GM23338 (cell line): ENCODE measurements at regions not wholly inside any gene's neighbourhood (a gene's known extent, or its start where the extent isn't known, plus 50 kb on each side); places are given as distances from the start of the nearest gene placed in this dataset.

Experiments used
- EZH2 ChIP-seq: fragments of 200-600 bp; sonication (generic); IDR thresholded peaks from one replicate; pipeline ENCODE4 v1.8.0; 2017; ENCODE audit warnings: antibody characterized with exemption, mild to moderate bottlenecking, low read depth; ENCODE audit not compliant: unreplicated experiment
- JUNB ChIP-seq: IDR thresholded peaks from one replicate; pipeline ENCODE4 v1.6.1; 2016; ENCODE audit warnings: antibody characterized with exemption; ENCODE audit not compliant: unreplicated experiment
- NANOG ChIP-seq: IDR thresholded peaks from 2 replicates; pipeline ENCODE4 v1.6.1; 2016; ENCODE audit warnings: antibody characterized with exemption, borderline replicate concordance
- POLR2AphosphoS5 ChIP-seq: IDR thresholded peaks from 2 replicates; pipeline ENCODE4 v1.6.1; 2016; ENCODE audit warnings: antibody characterized with exemption, low read depth
- REST ChIP-seq: IDR thresholded peaks from one replicate; pipeline ENCODE4 v1.6.1; 2018; ENCODE audit warnings: antibody characterized with exemption; ENCODE audit not compliant: unreplicated experiment
- TF ChIP-seq, protein P1 (sequence below), 2 experiments: fragments of 200-600 bp in 1 of 2; sonication (generic) in 1 of 2; conservative IDR thresholded peaks; 2 replicates each; pipeline versions ENCODE4 v1.5.1 to v1.6.1; 2016 to 2017; ENCODE audit warnings: antibody characterized with exemption in 2 of 2, low read depth in 2 of 2, mild to moderate bottlenecking in 2 of 2, moderate library complexity in 1 of 2

DNA sequence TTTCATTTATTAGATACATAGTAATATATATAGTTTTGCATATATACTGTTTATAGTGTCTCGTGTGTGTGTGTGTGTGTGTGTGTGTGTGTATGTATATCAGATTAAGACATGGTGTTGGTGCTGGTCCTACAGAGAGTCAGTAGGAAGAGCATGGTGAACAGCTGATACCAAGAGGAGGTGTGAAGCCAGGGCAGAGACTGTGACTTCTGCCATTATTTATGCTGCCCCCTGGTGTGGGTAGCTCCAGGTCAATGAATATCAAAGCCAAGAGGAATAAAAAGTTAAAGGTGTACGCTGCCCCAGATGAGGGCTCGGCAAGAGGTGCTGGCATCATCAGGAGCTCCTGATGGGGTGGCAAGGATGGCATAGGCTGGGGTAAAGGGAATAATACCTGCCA is 299.5 kb upstream of the RASGRP1 start:
- TF ChIP-seq POLR2AphosphoS5 = no peak
- TF ChIP-seq, protein P1, sequence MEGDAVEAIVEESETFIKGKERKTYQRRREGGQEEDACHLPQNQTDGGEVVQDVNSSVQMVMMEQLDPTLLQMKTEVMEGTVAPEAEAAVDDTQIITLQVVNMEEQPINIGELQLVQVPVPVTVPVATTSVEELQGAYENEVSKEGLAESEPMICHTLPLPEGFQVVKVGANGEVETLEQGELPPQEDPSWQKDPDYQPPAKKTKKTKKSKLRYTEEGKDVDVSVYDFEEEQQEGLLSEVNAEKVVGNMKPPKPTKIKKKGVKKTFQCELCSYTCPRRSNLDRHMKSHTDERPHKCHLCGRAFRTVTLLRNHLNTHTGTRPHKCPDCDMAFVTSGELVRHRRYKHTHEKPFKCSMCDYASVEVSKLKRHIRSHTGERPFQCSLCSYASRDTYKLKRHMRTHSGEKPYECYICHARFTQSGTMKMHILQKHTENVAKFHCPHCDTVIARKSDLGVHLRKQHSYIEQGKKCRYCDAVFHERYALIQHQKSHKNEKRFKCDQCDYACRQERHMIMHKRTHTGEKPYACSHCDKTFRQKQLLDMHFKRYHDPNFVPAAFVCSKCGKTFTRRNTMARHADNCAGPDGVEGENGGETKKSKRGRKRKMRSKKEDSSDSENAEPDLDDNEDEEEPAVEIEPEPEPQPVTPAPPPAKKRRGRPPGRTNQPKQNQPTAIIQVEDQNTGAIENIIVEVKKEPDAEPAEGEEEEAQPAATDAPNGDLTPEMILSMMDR (conservative IDR thresholded peaks at IDR 0.05; ENCODE audit: low read depth in 2 of 2) = 0 out of 4 replicates have a peak, but pooled peaks of 1 of the 2 experiments have one; percentile 9
- TF ChIP-seq NANOG = no peak
- TF ChIP-seq EZH2 = no peak
- TF ChIP-seq JUNB = no peak
- no peak for TF ChIP-seq REST
